Ureter (tissue), 1 donor: ENCODE measurements at regions not wholly inside any gene's neighbourhood (a gene's known extent, or its start where the extent isn't known, plus 50 kb on each side); places are given as distances from the start of the nearest gene placed in this dataset.
"Not testable (repeated sequence)": the region's sequence is repeated elsewhere in the genome, so short reads cannot be mapped to it uniquely, and the experiment has no call there.

Source experiments
- DNase-seq: peaks from one replicate; pipeline ENCODE4 v3.0.0-alpha.2; 2020; ENCODE audit warnings: low spot score
- donor health status: DM: yes; HTN: yes; CAD: no.

GRCh38 chr1:106393046-106393445 lies 663.4 kb upstream of the PRMT6 start:
- no peak for DNase-seq

- DNase-seq, result no peak
Measured at GRCh38 chr1:106396020-106396419, 660.5 kb upstream of the PRMT6 start.

GRCh38 chr1:106398391-106398790 lies 658.1 kb upstream of the PRMT6 start:
- no peak for DNase-seq

- DNase-seq, result no peak
Measured at GRCh38 chr1:106406114-106406513, 650.4 kb upstream of the PRMT6 start.

GRCh38 chr1:106412321-106412720 lies 644.2 kb upstream of the PRMT6 start:
- not testable (repeated sequence) for DNase-seq

- DNase-seq, result no peak
Measured at GRCh38 chr1:106435269-106435668, 621.2 kb upstream of the PRMT6 start.

GRCh38 chr1:106439475-106439874 lies 617.0 kb upstream of the PRMT6 start:
- DNase-seq, result no peak

GRCh38 chr1:106447466-106447865 lies 609.0 kb upstream of the PRMT6 start:
- no peak for DNase-seq

- no peak for DNase-seq
Measured at GRCh38 chr1:106456832-106457231, 599.6 kb upstream of the PRMT6 start.

GRCh38 chr1:106457368-106457767 lies 599.1 kb upstream of the PRMT6 start:
- DNase-seq, result no peak

- no peak for DNase-seq
Measured at GRCh38 chr1:106458866-106459265, 597.6 kb upstream of the PRMT6 start.

GRCh38 chr1:106459418-106459817 lies 597.1 kb upstream of the PRMT6 start:
- DNase-seq, result no peak

- DNase-seq, result no peak
Measured at GRCh38 chr1:106465666-106466065, 590.8 kb upstream of the PRMT6 start.

- no peak for DNase-seq
Measured at GRCh38 chr1:106480629-106481028, 575.8 kb upstream of the PRMT6 start.

GRCh38 chr1:106492880-106493279 lies 563.6 kb upstream of the PRMT6 start:
- DNase-seq, result no peak

GRCh38 chr1:106494646-106495045 lies 561.8 kb upstream of the PRMT6 start:
- no peak for DNase-seq

- no peak for DNase-seq
Measured at GRCh38 chr1:106498238-106498637, 558.2 kb upstream of the PRMT6 start.

GRCh38 chr1:106502659-106503058 lies 553.8 kb upstream of the PRMT6 start:
- DNase-seq, result no peak

- no peak for DNase-seq
Measured at GRCh38 chr1:106515375-106515774, 541.1 kb upstream of the PRMT6 start.

- DNase-seq, result no peak
Measured at GRCh38 chr1:106517224-106517623, 539.2 kb upstream of the PRMT6 start.

- no peak for DNase-seq
Measured at GRCh38 chr1:106523497-106523896, 533.0 kb upstream of the PRMT6 start.

- DNase-seq, result no peak
Measured at GRCh38 chr1:106524631-106525030, 531.8 kb upstream of the PRMT6 start.

GRCh38 chr1:106526650-106527049 lies 529.8 kb upstream of the PRMT6 start:
- DNase-seq, result no peak

- DNase-seq, result no peak
Measured at GRCh38 chr1:106534612-106535011, 521.9 kb upstream of the PRMT6 start.

GRCh38 chr1:106536741-106537140 lies 519.7 kb upstream of the PRMT6 start:
- DNase-seq, result no peak
